Islet of Langerhans (tissue), 1 donor: ENCODE measurements at regions not wholly inside any gene's neighbourhood (a gene's known extent, or its start where the extent isn't known, plus 50 kb on each side); places are given as distances from the start of the nearest gene placed in this dataset.
"Not testable (repeated sequence)": the region's sequence is repeated elsewhere in the genome, so short reads cannot be mapped to it uniquely, and the experiment has no call there.

ENCODE experiments used
- FAIRE-seq: peaks from one replicate; lab custom pipeline; 2011; peaks lifted over from hg19 to GRCh38; lab: Jason Lieb, UNC

DNA sequence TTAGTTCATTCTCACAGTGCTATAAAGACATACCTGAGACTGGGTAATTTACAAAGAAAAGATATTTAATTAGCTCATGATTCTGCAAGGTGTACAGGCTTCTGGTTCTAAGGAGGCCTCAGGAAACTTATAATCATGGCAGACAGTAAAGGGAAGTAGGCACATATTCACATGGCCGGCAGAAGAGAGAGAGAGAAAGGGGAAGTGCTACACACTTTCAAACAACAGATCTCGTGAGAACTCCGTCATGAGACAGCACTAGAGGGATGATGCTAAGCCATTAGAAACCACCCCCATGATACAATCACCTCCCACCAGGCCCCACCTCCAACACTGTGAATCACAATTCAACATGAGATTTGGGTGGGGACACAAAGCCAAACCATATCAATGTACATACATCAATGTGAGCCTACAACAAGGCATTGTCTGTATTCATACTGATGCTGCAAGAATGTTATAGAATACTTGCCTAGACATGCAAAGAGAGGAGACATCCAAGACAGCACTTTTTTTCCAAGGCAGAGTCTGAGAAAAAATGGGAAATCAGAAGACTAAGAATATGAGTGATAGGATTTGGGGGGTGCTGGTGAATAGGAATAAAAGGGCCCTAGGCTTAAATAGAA lies 114.8 kb upstream of the XYLT1 start:
- FAIRE-seq, result no peak

DNA sequence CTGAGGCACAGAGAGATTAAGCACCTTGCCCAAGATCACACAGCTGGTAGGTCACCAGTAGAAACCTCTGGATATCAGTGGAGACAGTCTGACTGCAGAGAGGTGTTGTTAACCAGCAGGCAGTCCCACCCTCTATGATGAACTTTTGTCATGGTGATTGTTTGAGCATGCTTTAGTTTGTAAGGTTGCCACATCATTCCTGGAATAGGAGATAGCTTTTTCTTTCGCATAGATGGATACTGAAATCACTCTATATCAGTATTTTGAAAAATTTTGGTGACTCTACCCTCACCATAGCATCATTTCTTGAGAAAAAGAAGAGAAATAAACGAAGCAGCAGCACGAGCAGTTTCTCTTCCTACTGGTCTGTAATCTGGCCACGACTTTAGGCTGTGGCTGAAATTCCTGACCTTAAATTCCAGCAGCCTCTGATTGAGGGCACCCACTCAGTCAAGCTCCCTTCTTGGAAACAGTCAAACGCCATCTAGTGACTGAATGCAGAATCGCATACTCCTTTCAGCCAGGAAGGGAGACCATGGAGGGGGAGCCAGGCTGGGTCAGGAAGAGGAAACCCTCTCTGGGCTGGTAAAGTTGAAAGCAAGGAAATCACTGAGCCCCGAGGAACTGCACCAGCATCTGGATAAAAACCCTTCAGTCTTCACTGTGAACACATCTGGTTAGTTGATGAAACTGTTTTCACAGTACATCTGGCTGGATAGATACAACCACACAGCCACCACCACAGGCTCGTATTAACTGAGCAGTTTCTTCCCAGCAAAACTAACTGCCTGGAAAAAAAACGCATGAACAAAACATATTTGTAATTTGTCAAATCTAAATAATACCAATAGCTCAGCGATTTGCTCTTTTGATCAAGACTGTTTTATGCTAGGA lies 108.5 kb upstream of the XYLT1 start:
- FAIRE-seq, result no peak

DNA sequence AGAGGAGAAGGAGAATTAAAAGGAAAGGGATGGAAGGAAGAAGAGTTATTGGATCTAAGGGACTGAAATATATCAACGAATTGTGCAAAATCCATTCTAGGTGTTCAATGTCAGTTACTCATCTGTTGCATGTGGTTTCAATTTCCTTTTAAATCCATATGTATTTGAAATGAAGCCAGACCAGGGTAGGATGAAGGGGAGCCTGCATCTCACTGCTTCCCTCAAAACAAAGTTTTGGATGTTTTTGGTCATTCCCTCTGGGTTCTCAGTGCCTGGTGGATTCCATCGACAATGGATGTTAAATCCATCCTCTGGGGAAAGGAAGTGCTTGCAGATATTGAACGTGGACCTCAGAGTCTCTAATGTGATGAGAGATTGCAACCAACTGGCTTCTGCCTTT lies 103.5 kb upstream of the XYLT1 start:
- no peak for FAIRE-seq

DNA sequence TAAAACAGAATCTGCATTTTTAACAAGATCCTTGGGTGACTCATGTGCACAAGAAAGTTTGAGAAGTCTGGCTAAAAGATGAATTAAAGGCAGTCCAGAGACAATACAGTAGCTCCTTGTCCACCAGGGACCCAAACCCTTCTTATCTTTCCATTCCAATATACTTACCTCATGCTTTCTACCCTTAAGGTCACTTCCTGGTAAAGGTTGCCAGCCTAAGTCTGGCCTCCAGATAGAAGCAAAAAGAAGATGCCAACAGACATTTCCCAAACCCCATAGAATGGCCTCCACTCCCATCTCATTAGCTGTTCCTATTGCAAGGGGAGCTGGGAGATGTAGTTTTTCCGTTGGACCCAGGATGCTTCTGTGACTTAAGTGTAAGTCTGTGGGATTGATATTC lies 101.4 kb upstream of the XYLT1 start:
- FAIRE-seq, result no peak

DNA sequence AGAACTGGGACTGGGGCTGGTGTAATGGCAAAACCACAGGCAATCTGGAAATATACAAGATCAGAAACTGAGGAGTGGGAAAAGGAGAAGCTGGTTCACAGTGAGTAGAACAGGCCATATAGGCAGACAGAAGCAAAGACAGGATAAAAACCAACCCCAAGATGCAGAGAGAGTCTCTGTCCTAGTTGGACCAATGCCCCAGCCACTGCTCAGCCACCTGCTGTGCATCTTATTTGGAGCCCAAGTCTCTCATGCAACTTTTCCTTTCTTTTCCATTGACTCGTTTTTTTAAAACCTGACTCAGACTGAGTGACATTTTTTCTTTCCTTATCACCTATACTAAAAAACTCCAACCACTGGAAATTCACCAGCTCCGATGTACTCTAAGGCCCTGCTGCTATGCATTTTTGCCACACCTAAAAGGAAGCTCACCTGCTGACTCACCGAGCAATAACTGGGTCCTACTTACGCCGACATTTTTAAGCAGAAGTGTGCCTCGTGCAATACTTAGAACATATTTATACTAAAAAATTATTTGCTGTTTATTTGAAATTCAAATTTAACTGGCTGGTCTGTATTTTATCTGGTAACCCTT lies 100.8 kb upstream of the XYLT1 start:
- no peak for FAIRE-seq

DNA sequence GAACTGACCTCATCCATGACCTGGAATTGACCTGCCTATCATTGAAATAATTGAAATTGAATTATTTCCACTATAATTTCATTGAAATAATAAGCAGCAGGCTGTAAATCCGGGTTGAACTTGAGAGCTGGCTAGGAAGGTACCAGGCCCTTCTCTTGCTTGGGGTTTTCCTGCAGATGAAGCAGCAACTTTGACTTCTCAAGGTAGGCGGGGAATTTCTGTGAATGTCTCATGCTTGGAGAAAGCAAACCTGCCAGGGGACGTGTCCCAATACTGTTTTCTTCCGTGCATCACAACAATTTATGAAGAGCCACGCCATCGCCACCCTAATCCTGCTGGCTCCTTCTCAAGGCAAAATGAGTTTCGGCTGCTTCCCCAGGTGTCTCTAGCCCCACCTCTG lies 97.5 kb upstream of the XYLT1 start:
- FAIRE-seq, result no peak

DNA sequence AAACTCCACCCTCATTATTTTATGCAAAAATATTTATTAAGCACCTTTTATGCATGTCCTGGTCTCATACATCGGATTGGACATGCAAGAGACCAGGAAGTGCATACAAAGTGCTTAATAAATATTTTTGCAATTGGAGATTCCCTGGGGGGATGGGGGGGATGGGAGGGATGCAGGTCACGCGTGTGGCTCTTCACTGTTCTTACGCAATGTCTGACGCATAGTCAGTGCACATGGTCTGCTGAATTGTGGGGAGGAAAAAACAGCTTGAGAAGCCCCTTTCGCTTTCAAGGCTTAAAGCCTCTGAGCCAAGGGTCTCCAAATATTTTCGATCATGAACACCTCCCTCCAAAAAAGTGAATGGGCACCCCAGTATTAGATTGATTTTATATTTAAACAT lies 96.7 kb upstream of the XYLT1 start:
- FAIRE-seq, result no peak

GRCh38 chr16:17566656-17567450 lies 96.1 kb upstream of the XYLT1 start:
- no peak for FAIRE-seq

DNA sequence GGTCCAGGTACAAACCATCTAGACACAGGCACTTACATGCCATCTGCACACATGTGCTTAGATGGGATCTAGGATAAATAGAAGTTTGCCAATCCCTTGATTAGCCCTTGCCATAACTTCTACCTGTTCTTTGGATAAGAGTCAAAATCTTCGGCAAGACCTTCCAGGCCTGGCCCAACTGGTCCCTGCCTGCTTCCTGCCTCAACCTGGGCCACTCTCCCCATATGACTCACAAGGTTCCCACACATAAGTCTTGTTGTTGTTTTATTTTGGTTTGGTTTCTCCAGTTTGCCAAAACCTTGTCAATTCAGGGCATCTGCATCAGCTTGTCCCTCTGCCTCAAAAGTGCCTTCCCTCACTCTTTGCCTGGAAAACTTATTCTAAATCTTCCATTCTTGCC lies 95.3 kb upstream of the XYLT1 start:
- FAIRE-seq, result no peak

DNA sequence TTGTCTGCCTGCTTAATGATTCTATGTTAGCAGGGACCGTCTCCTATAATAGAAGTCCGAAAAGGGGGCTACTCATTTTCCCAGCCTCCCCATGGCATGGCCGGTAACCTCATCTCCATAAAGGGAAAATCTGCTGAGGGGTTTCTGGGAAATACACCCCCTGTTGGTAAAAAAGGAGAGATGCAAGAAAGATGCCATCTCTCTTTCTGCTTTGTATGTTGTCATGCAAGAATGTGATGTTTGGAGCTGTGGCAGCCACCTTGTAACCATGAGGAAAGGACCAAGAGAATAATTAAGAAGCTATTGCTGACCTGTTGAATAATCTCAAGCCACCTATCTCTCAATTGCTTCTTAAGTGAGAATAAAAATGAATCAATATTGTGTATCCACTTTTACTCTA lies 94.8 kb upstream of the XYLT1 start:
- FAIRE-seq, result no peak

DNA sequence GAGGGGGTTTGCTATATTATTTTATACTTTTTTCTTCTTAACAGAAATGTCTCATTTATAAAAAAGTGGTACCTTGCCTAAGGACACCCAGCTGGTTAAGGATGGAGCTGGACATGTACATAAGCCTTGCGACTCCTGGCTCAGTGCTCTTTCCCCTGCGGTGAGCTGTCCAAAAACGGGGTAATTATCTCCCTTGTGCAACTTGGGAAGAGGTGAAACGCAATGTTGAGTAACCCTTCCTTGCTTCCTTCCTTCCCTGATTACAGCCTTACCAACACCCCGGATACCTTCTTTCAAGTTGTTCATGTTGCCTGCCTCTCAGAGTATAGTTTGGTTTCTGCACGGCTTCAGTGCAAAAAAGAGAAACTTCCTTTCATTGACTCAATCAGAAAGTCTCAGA lies 94.1 kb upstream of the XYLT1 start:
- FAIRE-seq, result no peak

DNA sequence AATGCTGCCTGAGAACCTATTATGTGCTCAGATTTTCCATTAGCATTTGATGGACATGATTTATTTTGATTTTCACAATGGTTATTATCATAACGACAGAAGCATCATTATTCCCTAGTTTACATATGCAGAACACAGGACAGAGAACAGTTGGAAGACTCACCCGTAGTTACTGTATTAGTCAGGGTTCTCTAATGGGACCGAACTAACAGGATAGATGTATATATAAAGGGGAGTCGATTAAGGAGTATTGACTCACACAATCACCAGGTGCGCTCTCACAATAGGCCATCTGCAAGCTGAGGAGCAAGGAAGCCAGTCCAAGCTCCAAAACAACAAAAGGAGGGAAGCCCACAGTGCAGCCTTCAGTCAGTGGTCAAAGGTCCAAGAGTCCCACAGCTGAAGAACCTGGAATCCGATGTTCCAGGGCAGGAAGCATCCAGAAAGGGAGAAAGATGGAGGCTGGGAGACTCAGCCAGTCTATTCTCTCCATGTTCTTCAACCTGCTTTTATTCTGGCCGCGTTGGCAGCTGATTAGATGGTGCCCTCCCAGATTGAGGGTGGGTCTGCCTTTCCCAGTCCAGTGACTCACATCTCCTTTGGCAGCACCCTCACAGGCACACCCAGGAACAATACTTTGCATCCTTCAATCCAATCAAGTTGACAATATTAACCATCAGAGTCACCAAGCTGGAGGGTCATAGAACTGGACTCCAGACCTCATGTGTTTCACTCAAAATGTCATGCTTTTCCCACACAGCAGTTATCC lies 92.7 kb upstream of the XYLT1 start:
- no peak for FAIRE-seq

DNA sequence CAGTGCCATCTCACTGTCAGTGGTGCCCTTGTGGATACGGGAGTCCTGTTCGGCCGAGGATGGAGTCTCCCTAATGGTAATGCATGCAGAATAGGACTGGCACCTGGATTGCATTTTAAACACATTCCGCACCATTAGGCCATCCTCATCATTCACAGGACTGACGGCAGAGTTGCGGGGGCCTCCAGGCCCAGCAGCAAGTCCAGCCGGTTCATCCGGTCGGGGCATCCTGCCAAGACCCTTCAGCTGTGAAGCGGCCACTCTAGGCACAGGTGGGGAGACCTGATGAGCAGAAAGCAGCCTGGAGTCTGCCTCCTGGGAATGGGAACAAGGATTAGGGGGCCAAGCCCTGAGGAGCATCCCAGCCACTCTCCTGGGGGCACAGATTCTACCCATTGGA lies 90.3 kb upstream of the XYLT1 start:
- no peak for FAIRE-seq

DNA sequence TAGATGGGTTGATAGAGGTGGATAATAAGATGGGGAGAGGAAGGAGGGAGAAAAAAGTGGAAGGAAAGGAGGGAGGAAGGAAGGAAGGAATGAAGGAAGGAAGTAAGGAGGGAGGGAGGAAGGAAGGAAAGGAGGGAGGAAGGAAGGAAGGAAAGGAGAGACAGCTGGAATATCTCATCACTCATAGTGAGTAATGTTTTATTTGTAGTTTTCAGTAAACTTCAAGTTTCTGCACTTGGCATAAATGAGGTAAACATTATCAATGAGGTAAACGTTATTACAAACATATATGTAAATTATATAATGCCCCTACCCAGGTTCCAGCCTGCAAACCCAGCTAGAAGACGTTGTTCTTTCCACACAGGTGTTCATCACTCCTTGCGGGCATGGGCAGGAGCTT lies 89.8 kb upstream of the XYLT1 start:
- FAIRE-seq, result no peak

DNA sequence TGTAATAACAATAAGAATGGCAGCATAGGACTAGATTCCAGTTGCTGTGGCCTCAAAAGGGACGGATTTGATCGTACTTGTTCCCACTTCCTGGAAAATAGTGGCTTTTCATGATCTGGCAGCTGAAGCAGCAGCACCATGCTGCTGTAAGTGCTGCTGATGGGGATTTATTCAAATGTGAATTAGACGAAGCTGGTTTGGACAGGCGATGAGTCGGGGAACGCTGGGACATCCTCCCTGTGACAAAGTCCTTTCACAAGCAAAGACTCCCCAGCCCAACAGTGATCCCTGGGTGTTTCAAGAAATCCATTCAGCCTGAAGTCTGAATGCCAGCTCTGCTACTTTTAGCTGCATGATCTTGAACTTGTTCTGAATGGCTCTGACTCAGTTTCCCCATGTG lies 88.6 kb upstream of the XYLT1 start:
- FAIRE-seq, result no peak

DNA sequence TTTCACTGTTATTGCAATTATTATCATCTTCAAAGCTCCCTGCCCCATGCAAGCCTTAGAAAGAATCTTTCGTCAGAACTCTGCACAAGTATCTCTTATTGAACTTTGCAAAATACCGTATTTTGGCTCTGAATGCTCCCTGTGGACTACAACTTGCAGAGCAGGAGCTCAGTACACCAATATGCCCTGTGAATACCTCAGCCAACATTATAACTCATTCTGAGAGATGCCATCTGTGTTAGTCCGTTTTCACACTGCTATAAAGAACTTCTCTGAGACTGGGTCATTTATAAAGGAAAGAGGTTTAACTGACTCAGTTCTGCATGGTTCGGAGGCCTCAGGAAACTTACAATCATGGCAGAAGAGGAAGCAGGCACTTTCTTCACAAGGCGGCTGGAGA lies 87.2 kb upstream of the XYLT1 start:
- no peak for FAIRE-seq

- FAIRE-seq, result no peak
Observed at GRCh38 chr16:17557480-17557879, 86.7 kb upstream of the XYLT1 start.

DNA sequence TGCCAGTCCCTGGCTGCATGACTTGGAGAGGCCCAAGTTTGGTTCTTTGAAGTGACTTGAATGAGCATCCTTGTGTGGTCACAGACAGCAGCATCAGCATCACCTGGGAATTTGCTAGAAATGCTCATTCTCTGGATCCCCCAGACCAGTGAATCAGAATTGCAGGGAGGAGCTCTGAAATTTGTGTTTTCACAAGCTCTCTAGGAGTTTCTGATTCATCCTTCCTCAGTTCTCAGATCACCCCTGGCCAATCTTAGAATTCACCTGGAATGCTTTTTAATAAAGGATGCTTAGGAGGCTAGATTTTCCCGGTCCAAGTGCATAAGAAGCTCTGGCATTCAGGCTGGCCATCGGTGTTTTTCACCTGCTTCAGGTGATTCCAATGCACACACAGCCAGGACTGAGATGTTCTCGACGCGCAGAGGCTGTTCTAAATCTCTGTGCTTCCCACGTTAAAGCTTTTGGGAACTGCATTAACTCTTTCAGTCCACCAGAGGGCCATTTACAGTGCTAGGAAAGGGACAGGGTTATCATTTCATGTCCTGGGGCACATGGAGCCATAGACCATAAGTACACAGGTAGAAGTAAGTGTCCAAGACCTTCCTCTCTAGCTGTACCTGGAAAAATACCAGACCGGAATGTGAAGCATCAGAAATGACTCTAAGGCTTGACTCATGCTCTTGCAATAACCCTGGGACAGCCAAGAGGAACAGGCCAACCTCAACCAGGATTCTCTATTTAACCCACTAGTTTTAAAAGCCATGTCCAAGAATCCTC lies 85.7 kb upstream of the XYLT1 start:
- FAIRE-seq, result no peak

- FAIRE-seq, result no peak
Observed at GRCh38 chr16:17555176-17555575, 84.4 kb upstream of the XYLT1 start.

- FAIRE-seq, result no peak
Observed at GRCh38 chr16:17552351-17552750, 81.6 kb upstream of the XYLT1 start.

DNA sequence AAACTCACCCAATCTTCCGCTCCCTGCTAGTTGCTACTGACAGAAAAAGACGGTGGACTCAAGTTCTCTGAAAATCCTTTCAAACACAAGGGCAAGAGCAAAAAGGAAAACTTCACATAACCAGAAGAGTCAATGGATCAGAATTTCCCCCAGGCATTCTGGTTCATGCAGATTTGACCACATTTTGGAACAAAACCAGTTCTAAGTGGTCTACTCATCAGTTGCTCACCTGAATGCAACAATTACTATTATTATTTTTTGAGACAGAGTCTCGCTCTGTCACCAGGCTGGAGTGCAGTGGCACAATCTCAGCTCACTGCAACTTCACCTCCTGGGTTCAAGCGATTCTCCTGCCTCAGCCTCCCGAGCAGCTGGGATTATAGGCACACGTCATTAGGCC lies 80.9 kb upstream of the XYLT1 start:
- not testable (repeated sequence) for FAIRE-seq
